Transverse colon (tissue), 4 donors: ENCODE measurements at regions not wholly inside any gene's neighbourhood (a gene's known extent, or its start where the extent isn't known, plus 50 kb on each side); places are given as distances from the start of the nearest gene placed in this dataset.

ENCODE experiments used
- DNase-seq: peaks from one replicate; pipeline ENCODE4 v3.0.0-alpha.2; 2019
- H3K27ac ChIP-seq, 4 donors: fragments of 200-600 bp; sonication (generic); 2 replicates each; pipeline ENCODE4 v1.5.1; 2016 to 2018; ENCODE audit warnings: inconsistent platforms in 4 of 4
- H3K27me3 ChIP-seq: fragments of 200-600 bp; sonication (generic); 2 replicates; pipeline ENCODE4 v1.5.1; 2017; ENCODE audit warnings: inconsistent platforms
- H3K36me3 ChIP-seq, 4 donors: fragments of 200-600 bp; sonication (generic); 2 replicates each; pipeline ENCODE4 v1.5.1; 2017 to 2019; ENCODE audit warnings: inconsistent platforms in 4 of 4
- H3K4me1 ChIP-seq, 4 donors: fragments of 200-600 bp; sonication (generic); 2 replicates each; pipeline ENCODE4 v1.5.1; 2017 to 2020; ENCODE audit warnings: inconsistent platforms in 4 of 4
- H3K4me3 ChIP-seq, 4 donors: fragments of 200-600 bp; sonication (generic); 1 replicate in 1 of 4; 2 replicates in 3 of 4; pipeline versions ENCODE4 v1.5.1 to v1.6.1; 2017 to 2019; ENCODE audit warnings: inconsistent platforms in 4 of 4
- H3K9me3 ChIP-seq, 2 donors: fragments of 200-600 bp; sonication (generic); 2 replicates each; pipeline ENCODE4 v1.5.1; 2017 to 2019; ENCODE audit warnings: inconsistent platforms in 2 of 2
- CTCF ChIP-seq, 5 experiments: fragments of 200-600 bp in 3 of 5; fragments of 450-650 bp in 2 of 5; sonication (generic) in 3 of 5; IDR thresholded peaks; 1 replicate in 2 of 5; 2 replicates in 3 of 5; pipeline ENCODE4 v1.5.1; 2016 to 2017; ENCODE audit warnings: antibody characterized with exemption in 5 of 5, inconsistent platforms in 3 of 5, mild to moderate bottlenecking in 2 of 5, moderate library complexity in 1 of 5
- EP300 ChIP-seq: sonication (generic); formaldehyde crosslinking; IDR thresholded peaks from one replicate; pipeline ENCODE4 v1.6.1; 2017; ENCODE audit warnings: antibody characterized with exemption, low read depth
- POLR2A ChIP-seq: fragments of 450-650 bp; IDR thresholded peaks from one replicate; pipeline ENCODE4 v1.6.1; 2016; ENCODE audit warnings: antibody characterized with exemption, mild to moderate bottlenecking, moderate library complexity
- POLR2AphosphoS5 ChIP-seq, 3 donors: sonication (generic); formaldehyde crosslinking; IDR thresholded peaks; one replicate each; pipeline ENCODE4 v1.6.1; 2016; ENCODE audit warnings: antibody characterized with exemption in 3 of 3
- WGBS, 2 donors: methylation state at CpG; one replicate each; pipeline ENCODE4 v1.1.5; 2018; ENCODE audit warnings: low coverage in 1 of 2; 5-methylcytosine and 5-hydroxymethylcytosine counted together
- in situ Hi-C, 4 donors: fragments of 200-750 bp; cut with MboI; loops; one replicate each; pipeline versions ENCODE4 v1.15.0 to v1.15.1; 2017; ENCODE audit warnings: low sequenced_read_pairs in 3 of 4, low pct_ligation_motif_present in 1 of 4, low pct_unique_long_range_greater_than_20kb in 1 of 4
- intact Hi-C: fragments of 100-400 bp; cut with DNase I; formaldehyde crosslinking; loops from one replicate; pipeline ENCODE4 v1.15.1; 2023; ENCODE audit warnings: low total_unique reads

- H3K27me3 ChIP-seq: peaks cover 22% of the 10 kb centered on the region
- H3K36me3 ChIP-seq: no peaks in the 10 kb centered on the region
- intact Hi-C loops: no loop called here
- H3K4me3 ChIP-seq: no peak overlapping the region
- H3K27ac ChIP-seq: no peak overlapping the region
- in situ Hi-C loops: no loop called here
- WGBS, 2 donors: 60 to 70% methylated on average over 10 to 16 of the region's 16 CpGs
- no peaks in the 10 kb centered on the region for H3K9me3 ChIP-seq
- TF ChIP-seq POLR2A: no peak
- TF ChIP-seq CTCF (IDR thresholded peaks at IDR 0.05): no peak
- TF ChIP-seq POLR2AphosphoS5 (IDR thresholded peaks at IDR 0.05): no peak
- no peak for TF ChIP-seq EP300
- no peaks in the 10 kb centered on the region for H3K4me1 ChIP-seq
- DNase-seq: no peak
Observed at GRCh38 chr16:86772671-86773353, 194.5 kb downstream of the FOXL1 start.

- no peaks in the 10 kb centered on the region for H3K36me3 ChIP-seq
- no peak overlapping the region for H3K27ac ChIP-seq
- H3K4me1 ChIP-seq: no peaks in the 10 kb centered on the region
- intact Hi-C loops (no loop called here), in situ Hi-C loops (no loop called here)
- 41% methylated on average over 4 of the region's 4 CpGs; no CpG with 5 or more reads in 1 of the 2 donors for WGBS, 2 donors
- no peak overlapping the region for H3K4me3 ChIP-seq
- TF ChIP-seq POLR2A: no peak
- no peak for TF ChIP-seq CTCF (IDR thresholded peaks at IDR 0.05)
- TF ChIP-seq EP300: no peak
- no peak for TF ChIP-seq POLR2AphosphoS5 (IDR thresholded peaks at IDR 0.05)
- H3K9me3 ChIP-seq: no peaks in the 10 kb centered on the region
- H3K27me3 ChIP-seq: peaks cover 20% of the 10 kb centered on the region
- DNase-seq: no peak
Observed at GRCh38 chr16:86773354-86773715, 195.0 kb downstream of the FOXL1 start.

GRCh38 chr16:86774931-86775330, 196.6 kb downstream of the FOXL1 start:
- Histone ChIP-seq H3K27ac (no peak overlapping the region), H3K4me1 (no peaks in the 10 kb centered on the region), H3K4me3 (no peak overlapping the region), H3K27me3 (peaks cover 26% of the 10 kb centered on the region), H3K36me3 (no peaks in the 10 kb centered on the region), H3K9me3 (no peaks in the 10 kb centered on the region)
- in situ Hi-C loops: no loop called here
- no peak for DNase-seq
- intact Hi-C loops: no loop called here
- 88 to 93% methylated on average over 5 to 12 of the region's 12 CpGs for WGBS, 2 donors
- TF ChIP-seq POLR2AphosphoS5 (IDR thresholded peaks at IDR 0.05) (no peak), POLR2A (no peak), EP300 (no peak), CTCF (IDR thresholded peaks at IDR 0.05) (no peak)

- Histone ChIP-seq H3K27me3 (peaks cover 26% of the 10 kb centered on the region), H3K4me3 (no peak overlapping the region), H3K27ac (no peak overlapping the region), H3K36me3 (no peaks in the 10 kb centered on the region), H3K9me3 (no peaks in the 10 kb centered on the region), H3K4me1 (no peaks in the 10 kb centered on the region)
- WGBS, 2 donors: 56% methylated on average over 14 of the region's 14 CpGs; no CpG with 5 or more reads in 1 of the 2 donors
- intact Hi-C loops (no loop called here), in situ Hi-C loops (no loop called here)
- TF ChIP-seq POLR2AphosphoS5 (IDR thresholded peaks at IDR 0.05) (no peak), EP300 (no peak), CTCF (IDR thresholded peaks at IDR 0.05) (no peak), POLR2A (no peak)
- no peak for DNase-seq
Observed at GRCh38 chr16:86775511-86775921, 197.2 kb downstream of the FOXL1 start.
